H9 (cell line): ENCODE measurements at regions not wholly inside any gene's neighbourhood (a gene's known extent, or its start where the extent isn't known, plus 50 kb on each side); places are given as distances from the start of the nearest gene placed in this dataset.

ENCODE experiments used
- DNase-seq: peaks from one replicate; pipeline ENCODE4 v3.0.0-alpha.2; 2017
- H2AFZ ChIP-seq: one replicate; pipeline ENCODE4 v1.6.1; 2013; ENCODE audit warnings: mild to moderate bottlenecking, low read length, control low read depth, moderate library complexity
- H2AK5ac ChIP-seq: 2 replicates; pipeline ENCODE4 v1.6.1; 2013; ENCODE audit warnings: low read length, control low read depth, mixed read lengths; ENCODE audit not compliant: insufficient read length
- H2BK120ac ChIP-seq: one replicate; pipeline ENCODE4 v1.6.1; 2013; ENCODE audit warnings: low read depth, mild to moderate bottlenecking, low read length, control low read depth, inconsistent platforms; ENCODE audit not compliant: poor library complexity, severe bottlenecking
- H2BK12ac ChIP-seq: 2 replicates; pipeline ENCODE4 v1.6.1; 2013; ENCODE audit warnings: low read length, control low read depth, mixed read lengths, low read depth; ENCODE audit not compliant: insufficient read length
- H2BK15ac ChIP-seq: 2 replicates; pipeline ENCODE4 v1.6.1; 2013; ENCODE audit warnings: low read depth, low read length, control low read depth
- H2BK20ac ChIP-seq: one replicate; pipeline ENCODE4 v1.6.1; 2013; ENCODE audit warnings: low read depth, mild to moderate bottlenecking, low read length, control low read depth, inconsistent platforms; ENCODE audit not compliant: poor library complexity, severe bottlenecking
- H2BK5ac ChIP-seq: 2 replicates; pipeline ENCODE4 v1.6.1; 2013; ENCODE audit warnings: low read length, control low read depth, mixed read lengths; ENCODE audit not compliant: insufficient read length
- H3K14ac ChIP-seq: 2 replicates; pipeline ENCODE4 v1.6.1; 2013; ENCODE audit warnings: low read length, control low read depth; ENCODE audit not compliant: insufficient read depth
- H3K18ac ChIP-seq: 2 replicates; pipeline ENCODE4 v1.6.1; 2013; ENCODE audit warnings: low read depth, mild to moderate bottlenecking, mixed read lengths, low read length, control low read depth; ENCODE audit not compliant: insufficient read length
- H3K23ac ChIP-seq: 2 replicates; pipeline ENCODE4 v1.6.1; 2013; ENCODE audit warnings: low read length, control low read depth, mixed read lengths, low read depth; ENCODE audit not compliant: insufficient read length
- H3K23me2 ChIP-seq: 2 replicates; pipeline ENCODE4 v1.6.1; 2013; ENCODE audit warnings: low read depth, mild to moderate bottlenecking, mixed read lengths, low read length, control low read depth; ENCODE audit not compliant: insufficient read length, poor library complexity, severe bottlenecking
- H3K27ac ChIP-seq: 2 replicates; pipeline ENCODE4 v1.5.1; 2013; ENCODE audit warnings: low read length, control low read depth, mixed read lengths, low read depth; ENCODE audit not compliant: insufficient read length
- H3K27me3 ChIP-seq: 2 replicates; pipeline ENCODE4 v1.6.1; 2013; ENCODE audit warnings: low read length, control low read depth, inconsistent platforms; ENCODE audit not compliant: insufficient read depth
- H3K4ac ChIP-seq: 2 replicates; pipeline ENCODE4 v1.6.1; 2013; ENCODE audit warnings: low read depth, mild to moderate bottlenecking, control low read depth, inconsistent platforms, low read length, moderate library complexity
- H3K4me1 ChIP-seq: 2 replicates; pipeline ENCODE4 v1.6.1; 2013; ENCODE audit warnings: low read length, control low read depth, inconsistent platforms; ENCODE audit not compliant: insufficient read depth
- H3K4me2 ChIP-seq: 2 replicates; pipeline ENCODE4 v1.6.1; 2013; ENCODE audit warnings: low read length, control low read depth, mixed read lengths; ENCODE audit not compliant: insufficient read length, insufficient read depth
- H3K56ac ChIP-seq: 2 replicates; pipeline ENCODE4 v1.6.1; 2013; ENCODE audit warnings: low read depth, mild to moderate bottlenecking, mixed read lengths, low read length, control low read depth; ENCODE audit not compliant: insufficient read length
- H3K79me1 ChIP-seq: 2 replicates; pipeline ENCODE4 v1.6.1; 2013; ENCODE audit warnings: low read depth, mild to moderate bottlenecking, moderate library complexity, low read length, control low read depth, inconsistent platforms; ENCODE audit not compliant: insufficient read depth, poor library complexity, severe bottlenecking
- H3K79me2 ChIP-seq: 2 replicates; pipeline ENCODE4 v1.6.1; 2013; ENCODE audit warnings: low read length, control low read depth, inconsistent platforms; ENCODE audit not compliant: insufficient read depth
- H3K9ac ChIP-seq: 2 replicates; pipeline ENCODE4 v1.6.1; 2013; ENCODE audit warnings: low read length, control low read depth, mixed read lengths; ENCODE audit not compliant: insufficient read length; ENCODE audit errors: extremely low read depth
- H3K9me3 ChIP-seq: one replicate; pipeline ENCODE4 v1.6.1; 2013; ENCODE audit warnings: low read depth, low read length, inconsistent platforms; ENCODE audit not compliant: control insufficient read depth
- H3T11ph ChIP-seq: one replicate; pipeline ENCODE4 v1.6.1; 2013; ENCODE audit warnings: mild to moderate bottlenecking, low read length, control low read depth, inconsistent platforms
- H4K20me1 ChIP-seq: one replicate; pipeline ENCODE4 v1.6.1; 2013; ENCODE audit not compliant: control insufficient read depth, insufficient read length, insufficient read depth
- H4K5ac ChIP-seq: 2 replicates; pipeline ENCODE4 v1.6.1; 2013; ENCODE audit warnings: low read depth, mild to moderate bottlenecking, mixed read lengths, low read length, control low read depth; ENCODE audit not compliant: insufficient read length
- H4K8ac ChIP-seq: replicated peaks from 2 replicates; pipeline ENCODE4 v1.6.1; 2013; ENCODE audit warnings: low read length, control low read depth, mixed read lengths, low read depth; ENCODE audit not compliant: insufficient read length
- H4K91ac ChIP-seq: 2 replicates; pipeline ENCODE4 v1.6.1; 2013; ENCODE audit warnings: low read depth, mild to moderate bottlenecking, moderate library complexity, mixed read lengths, low read length, control low read depth; ENCODE audit not compliant: insufficient read length
- H3K27ac Mint-ChIP-seq, 3 experiments: 2 replicates in 2 of 3; 3 replicates in 1 of 3; pipeline ENCODE4 v1.8.0; 2020 to 2021; ENCODE audit warnings: mixed read lengths in 3 of 3, mild to moderate bottlenecking in 1 of 3, moderate library complexity in 1 of 3
- H3K27me3 Mint-ChIP-seq: 2 replicates; pipeline ENCODE4 v1.8.0; 2021; ENCODE audit warnings: low read depth, mild to moderate bottlenecking, moderate library complexity, mixed read lengths
- H3K36me3 Mint-ChIP-seq, 3 experiments: 2 replicates in 2 of 3; 3 replicates in 1 of 3; pipeline ENCODE4 v1.8.0; 2020 to 2021; ENCODE audit warnings: low read depth in 3 of 3, mixed read lengths in 3 of 3; ENCODE audit not compliant: insufficient read depth in 1 of 3
- H3K4me1 Mint-ChIP-seq, 2 experiments: 2 replicates each; pipeline ENCODE4 v1.8.0; 2020; ENCODE audit warnings: mixed read lengths in 2 of 2
- H3K4me3 Mint-ChIP-seq, 2 experiments: 2 replicates in 1 of 2; 3 replicates in 1 of 2; pipeline ENCODE4 v1.8.0; 2020 to 2021; ENCODE audit warnings: mild to moderate bottlenecking in 2 of 2, mixed read lengths in 2 of 2, moderate library complexity in 1 of 2
- H3K9me3 Mint-ChIP-seq, 2 experiments: 2 replicates in 1 of 2; 3 replicates in 1 of 2; pipeline ENCODE4 v1.8.0; 2020; ENCODE audit warnings: mild to moderate bottlenecking in 2 of 2, mixed read lengths in 2 of 2, moderate library complexity in 1 of 2
- WGBS: extraction: QIAGEN DNeasy Blood & Tissue Kit; methylation state at CpG from one replicate; pipeline ENCODE4 v1.1.7; 2013; ENCODE audit warnings: missing lambda C conversion rate, low lambda C conversion rate, mixed read lengths; ENCODE audit not compliant: insufficient read length; ENCODE audit errors: extremely low coverage; 5-methylcytosine and 5-hydroxymethylcytosine counted together
- TF ChIP-seq, protein P1 (sequence below): fragments of 200-600 bp; sonication (generic); conservative IDR thresholded peaks from 3 replicates; pipeline ENCODE4 v1.8.0; 2021; ENCODE audit warnings: antibody characterized with exemption, mild to moderate bottlenecking

DNA sequence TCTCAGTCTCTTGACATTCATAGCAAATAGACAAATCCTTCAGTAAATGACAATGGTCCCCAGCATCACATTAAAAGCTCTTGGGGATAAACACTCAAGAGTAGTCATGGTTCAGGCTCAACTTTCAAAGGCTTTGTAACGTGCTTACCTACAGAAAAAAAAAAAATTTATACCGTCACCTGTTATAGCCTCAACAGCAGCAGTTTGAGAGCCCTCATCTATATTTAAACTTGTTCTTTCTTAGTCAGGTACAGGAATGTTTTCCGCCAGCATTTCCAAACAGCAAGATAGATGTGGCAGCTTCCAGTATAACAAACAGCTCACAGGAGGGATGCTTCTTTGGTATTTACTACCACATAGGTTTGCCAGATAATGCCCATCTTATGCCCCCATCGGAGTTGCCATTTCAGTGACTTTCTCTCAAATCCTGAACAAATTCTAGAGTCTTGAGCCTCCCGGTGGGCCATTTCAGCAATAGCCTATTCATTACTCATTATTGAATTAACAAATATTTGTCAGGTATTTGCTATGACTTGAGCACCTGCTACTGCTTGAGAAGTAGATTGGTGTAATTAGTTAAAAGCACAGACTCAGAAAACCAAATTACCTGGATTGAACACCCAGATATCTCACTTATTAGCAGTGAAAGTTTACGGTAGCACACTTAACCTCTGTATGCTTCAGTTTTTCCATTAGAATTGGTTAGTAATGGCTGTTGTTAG is 470.0 kb downstream of the EBF1 start:
- TF ChIP-seq, protein P1, sequence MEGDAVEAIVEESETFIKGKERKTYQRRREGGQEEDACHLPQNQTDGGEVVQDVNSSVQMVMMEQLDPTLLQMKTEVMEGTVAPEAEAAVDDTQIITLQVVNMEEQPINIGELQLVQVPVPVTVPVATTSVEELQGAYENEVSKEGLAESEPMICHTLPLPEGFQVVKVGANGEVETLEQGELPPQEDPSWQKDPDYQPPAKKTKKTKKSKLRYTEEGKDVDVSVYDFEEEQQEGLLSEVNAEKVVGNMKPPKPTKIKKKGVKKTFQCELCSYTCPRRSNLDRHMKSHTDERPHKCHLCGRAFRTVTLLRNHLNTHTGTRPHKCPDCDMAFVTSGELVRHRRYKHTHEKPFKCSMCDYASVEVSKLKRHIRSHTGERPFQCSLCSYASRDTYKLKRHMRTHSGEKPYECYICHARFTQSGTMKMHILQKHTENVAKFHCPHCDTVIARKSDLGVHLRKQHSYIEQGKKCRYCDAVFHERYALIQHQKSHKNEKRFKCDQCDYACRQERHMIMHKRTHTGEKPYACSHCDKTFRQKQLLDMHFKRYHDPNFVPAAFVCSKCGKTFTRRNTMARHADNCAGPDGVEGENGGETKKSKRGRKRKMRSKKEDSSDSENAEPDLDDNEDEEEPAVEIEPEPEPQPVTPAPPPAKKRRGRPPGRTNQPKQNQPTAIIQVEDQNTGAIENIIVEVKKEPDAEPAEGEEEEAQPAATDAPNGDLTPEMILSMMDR = no peak
- Histone ChIP-seq H3K79me1 (no peaks in the 10 kb centered on the region), H2BK120ac (no peak overlapping the region), H4K91ac (no peak overlapping the region), H3K18ac (no peak overlapping the region), H2BK5ac (no peak overlapping the region), H3K27ac (no peak overlapping the region), H3K23me2 (no peaks in the 10 kb centered on the region), H3T11ph (no peak overlapping the region), H3K56ac (no peak overlapping the region), H4K20me1 (no peaks in the 10 kb centered on the region), H2BK15ac (no peak overlapping the region), H2AFZ (no peak overlapping the region), H2BK20ac (no peak overlapping the region), H3K9ac (no peak overlapping the region), H3K4me2 (no peak overlapping the region), H2AK5ac (no peak overlapping the region), H3K23ac (no peak overlapping the region), H3K14ac (no peak overlapping the region), H3K79me2 (no peaks in the 10 kb centered on the region), H3K9me3 (no peaks in the 10 kb centered on the region), H3K4me1 (no peaks in the 10 kb centered on the region), H4K8ac (no peak overlapping the region), H2BK12ac (no peak overlapping the region), H3K27me3 (no peaks in the 10 kb centered on the region), H3K4ac (no peak overlapping the region), H4K5ac (no peak overlapping the region)
- H3K4me1 Mint-ChIP-seq = no peaks in the 10 kb centered on the region
- no peaks in the 10 kb centered on the region for H3K27me3 Mint-ChIP-seq
- no peaks in the 10 kb centered on the region for H3K9me3 Mint-ChIP-seq
- H3K36me3 Mint-ChIP-seq = no peaks in the 10 kb centered on the region
- no peak for DNase-seq
- no CpG with 5 or more reads among the region's 6 CpGs for WGBS
- H3K4me3 Mint-ChIP-seq = no peak overlapping the region
- H3K27ac Mint-ChIP-seq = no peak overlapping the region
